IMR-90 (cell line): ENCODE measurements at regions not wholly inside any gene's neighbourhood (a gene's known extent, or its start where the extent isn't known, plus 50 kb on each side); places are given as distances from the start of the nearest gene placed in this dataset.

Experiments
- BHLHE40 ChIP-seq: fragments of 150-350 bp; IDR thresholded peaks from 2 replicates; pipeline ENCODE4 v1.6.1; 2016; ENCODE audit warnings: mild to moderate bottlenecking, low read depth, low read length
- CTCF ChIP-seq: conservative IDR thresholded peaks from 2 replicates; pipeline ENCODE4 v1.5.1; 2012; ENCODE audit warnings: mild to moderate bottlenecking, low read depth, low read length, improper control_type of control experiment
- FOS ChIP-seq: fragments of 150-350 bp; IDR thresholded peaks from 2 replicates; pipeline ENCODE4 v1.6.1; 2016; ENCODE audit warnings: low read depth, low read length
- MAFK ChIP-seq: IDR thresholded peaks from 2 replicates; pipeline ENCODE4 v1.6.1; 2012; ENCODE audit warnings: low read depth, low read length, improper control_type of control experiment
- MAZ ChIP-seq: IDR thresholded peaks from 2 replicates; pipeline ENCODE4 v1.6.1; 2012; ENCODE audit warnings: low read depth, mild to moderate bottlenecking, low read length, improper control_type of control experiment, moderate library complexity, borderline replicate concordance
- POLR2A ChIP-seq: IDR thresholded peaks from 2 replicates; pipeline ENCODE4 v1.6.1; 2012; ENCODE audit warnings: mild to moderate bottlenecking, low read depth, low read length
- RFX5 ChIP-seq: IDR thresholded peaks from 2 replicates; pipeline ENCODE4 v1.8.0; 2012; ENCODE audit warnings: low read depth, mild to moderate bottlenecking, low read length, moderate library complexity
- USF2 ChIP-seq: fragments of 150-350 bp; IDR thresholded peaks from 2 replicates; pipeline ENCODE4 v1.6.1; 2017; ENCODE audit warnings: mild to moderate bottlenecking, antibody characterized with exemption, low read length, low read depth
- TF ChIP-seq, protein P1 (sequence below): fragments of 150-350 bp; IDR thresholded peaks from 2 replicates; pipeline ENCODE4 v1.6.1; 2016; ENCODE audit warnings: low read depth, mild to moderate bottlenecking, low read length, moderate library complexity, borderline replicate concordance

DNA sequence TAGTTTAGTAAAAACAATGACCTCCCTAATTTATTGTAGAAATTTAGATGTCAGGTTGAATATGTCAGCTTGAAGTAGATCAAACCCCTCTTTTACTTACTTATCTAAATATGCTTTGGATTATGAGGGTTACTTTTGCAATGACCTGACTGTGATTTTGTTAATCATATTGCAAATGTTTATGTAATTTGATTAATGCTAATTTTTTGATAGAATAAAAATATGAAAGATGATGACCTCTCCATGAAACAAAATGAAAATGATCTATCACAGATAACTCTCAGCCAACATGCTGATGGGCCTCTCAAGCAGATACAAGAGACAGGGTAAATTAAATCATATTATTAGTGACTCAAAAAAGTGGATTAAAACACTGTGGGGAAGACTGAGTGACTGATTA is 131.0 kb downstream of the CEP57L1 start:
- no peak for TF ChIP-seq CTCF
- no peak for TF ChIP-seq FOS
- TF ChIP-seq MAFK = no peak
- TF ChIP-seq POLR2A = no peak
- TF ChIP-seq RFX5 = no peak
- TF ChIP-seq, protein P1, sequence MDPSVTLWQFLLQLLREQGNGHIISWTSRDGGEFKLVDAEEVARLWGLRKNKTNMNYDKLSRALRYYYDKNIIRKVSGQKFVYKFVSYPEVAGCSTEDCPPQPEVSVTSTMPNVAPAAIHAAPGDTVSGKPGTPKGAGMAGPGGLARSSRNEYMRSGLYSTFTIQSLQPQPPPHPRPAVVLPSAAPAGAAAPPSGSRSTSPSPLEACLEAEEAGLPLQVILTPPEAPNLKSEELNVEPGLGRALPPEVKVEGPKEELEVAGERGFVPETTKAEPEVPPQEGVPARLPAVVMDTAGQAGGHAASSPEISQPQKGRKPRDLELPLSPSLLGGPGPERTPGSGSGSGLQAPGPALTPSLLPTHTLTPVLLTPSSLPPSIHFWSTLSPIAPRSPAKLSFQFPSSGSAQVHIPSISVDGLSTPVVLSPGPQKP = no peak
- TF ChIP-seq BHLHE40 = no peak
- TF ChIP-seq MAZ = no peak
- no peak for TF ChIP-seq USF2
